B cell (primary cell): ENCODE measurements at regions not wholly inside any gene's neighbourhood (a gene's known extent, or its start where the extent isn't known, plus 50 kb on each side); places are given as distances from the start of the nearest gene placed in this dataset.

ENCODE experiments used
- ATAC-seq: fragments of 200-7000 bp; cut with Tn5 transposase; one replicate; pipeline ENCODE4 v1.10.0; 2021; ENCODE audit warnings: low read depth, mild to moderate bottlenecking, moderate number of reproducible peaks, moderate library complexity
- CTCF ChIA-PET: fragments of 350-600 bp; sonication (Branson Sonifier 250); formaldehyde crosslinking; loops from one replicate; lab custom pipeline; 2021; ENCODE audit warnings: antibody characterized with exemption, inconsistent platforms; lab: Charles Lee
- POLR2A ChIA-PET: fragments of 350-600 bp; sonication (Branson Sonifier 250); formaldehyde crosslinking; loops from one replicate; lab custom pipeline; 2021; ENCODE audit warnings: antibody characterized with exemption; lab: Charles Lee
- DNase-seq: peaks from one replicate; pipeline ENCODE4 v3.0.0; 2013
- H2AFZ ChIP-seq: 2 replicates; pipeline ENCODE4 v1.6.1; 2012; ENCODE audit warnings: mild to moderate bottlenecking, low read depth, low read length; ENCODE audit not compliant: insufficient read depth, poor library complexity, severe bottlenecking
- H3K27ac ChIP-seq, 2 donors: 1 replicate in 1 of 2; 2 replicates in 1 of 2; pipeline ENCODE4 v1.5.1; 2012 to 2013; ENCODE audit warnings: low read length in 2 of 2, mild to moderate bottlenecking in 2 of 2, moderate library complexity in 1 of 2
- H3K27me3 ChIP-seq, 4 experiments: fragments of 200-600 bp in 1 of 4; sonication (generic) in 1 of 4; replicated peaks in 1 of 4; 1 replicate in 2 of 4; 2 replicates in 2 of 4; pipeline versions ENCODE4 v1.6.1 to v1.7.0; 2013 to 2016; ENCODE audit warnings: low read length in 3 of 4, mild to moderate bottlenecking in 2 of 4, mixed read lengths in 1 of 4, moderate library complexity in 1 of 4; ENCODE audit not compliant: insufficient read depth in 4 of 4, control insufficient read depth in 3 of 4; ENCODE audit errors: control extremely low read depth in 1 of 4
- H3K36me3 ChIP-seq, 2 experiments: replicated peaks in 1 of 2; 1 replicate in 1 of 2; 2 replicates in 1 of 2; pipeline versions ENCODE4 v1.6.1 to v1.7.1; 2013; ENCODE audit warnings: low read length in 1 of 2; ENCODE audit not compliant: insufficient read depth in 2 of 2, control insufficient read depth in 1 of 2; ENCODE audit errors: control extremely low read depth in 1 of 2, extremely low read depth in 1 of 2
- H3K4me1 ChIP-seq, 2 donors: fragments of 200-600 bp in 1 of 2; sonication (generic) in 1 of 2; 1 replicate in 1 of 2; 2 replicates in 1 of 2; pipeline versions ENCODE4 v1.5.1 to v1.6.1; 2013 to 2017; ENCODE audit warnings: low read length in 2 of 2; ENCODE audit not compliant: control insufficient read depth in 2 of 2, insufficient read depth in 2 of 2
- H3K4me2 ChIP-seq: replicated peaks from 2 replicates; pipeline ENCODE3; 2012; ENCODE audit warnings: mild to moderate bottlenecking, low read depth, low read length; ENCODE audit not compliant: poor library complexity, severe bottlenecking
- H3K4me3 ChIP-seq, 5 experiments: fragments of 200-600 bp in 1 of 5; sonication (generic) in 1 of 5; 1 replicate in 3 of 5; 2 replicates in 2 of 5; pipeline versions ENCODE4 v1.5.1 to v1.7.0; 2011 to 2016; ENCODE audit warnings: low read length in 4 of 5, mild to moderate bottlenecking in 4 of 5, low read depth in 2 of 5, control low read depth in 1 of 5, moderate library complexity in 1 of 5; ENCODE audit not compliant: insufficient read depth in 1 of 5; ENCODE audit errors: control extremely low read depth in 1 of 5, extremely low read depth in 1 of 5
- H3K79me2 ChIP-seq: fragments of 200-600 bp; sonication (generic); one replicate; pipeline ENCODE4 v1.6.0; 2016; ENCODE audit warnings: low read length; ENCODE audit not compliant: control insufficient read depth, insufficient read depth
- H3K9ac ChIP-seq: fragments of 200-600 bp; sonication (generic); 2 replicates; pipeline ENCODE4 v1.6.1; 2017; ENCODE audit warnings: mild to moderate bottlenecking, low read length, moderate library complexity
- H3K9me3 ChIP-seq, 3 donors: one replicate each; pipeline versions ENCODE4 v1.6.1 to v1.7.1; 2013; ENCODE audit warnings: low read length in 2 of 3; ENCODE audit not compliant: control insufficient read depth in 2 of 3, insufficient read depth in 1 of 3; ENCODE audit errors: control extremely low read depth in 1 of 3
- H4K20me1 ChIP-seq: 2 replicates; pipeline ENCODE4 v1.6.0; 2012; ENCODE audit warnings: mild to moderate bottlenecking, low read length; ENCODE audit not compliant: insufficient read depth, control insufficient read depth, poor library complexity, severe bottlenecking
- H3K27ac Mint-ChIP-seq: one replicate; pipeline ENCODE4 v1.8.0; 2021; ENCODE audit warnings: mixed read lengths
- H3K27me3 Mint-ChIP-seq: one replicate; pipeline ENCODE4 v1.8.0; 2021; ENCODE audit warnings: mixed read lengths
- H3K4me1 Mint-ChIP-seq: one replicate; pipeline ENCODE4 v1.8.0; 2021; ENCODE audit warnings: mixed read lengths
- H3K4me3 Mint-ChIP-seq: one replicate; pipeline ENCODE4 v1.8.0; 2021; ENCODE audit warnings: mixed read lengths
- H3K9me3 Mint-ChIP-seq: one replicate; pipeline ENCODE4 v1.8.0; 2022; ENCODE audit warnings: mixed read lengths; ENCODE audit not compliant: insufficient read depth
- EZH2 ChIP-seq: IDR thresholded peaks from 2 replicates; pipeline ENCODE4 v1.6.1; 2012; ENCODE audit warnings: borderline replicate concordance, low read depth, mild to moderate bottlenecking, moderate library complexity, low read length; ENCODE audit not compliant: insufficient read depth, poor library complexity, severe bottlenecking
- WGBS: methylation state at CpG from one replicate; pipeline ENCODE4 v1.1.5; 2013; ENCODE audit warnings: missing lambda C conversion rate; ENCODE audit not compliant: insufficient coverage; 5-methylcytosine and 5-hydroxymethylcytosine counted together
- intact Hi-C: fragments of 100-400 bp; cut with micrococcal nuclease; formaldehyde crosslinking; loops from one replicate; pipeline ENCODE4 v1.10.0; 2022
- TF ChIP-seq, protein P1 (sequence below): fragments of 200-600 bp; IDR thresholded peaks from one replicate; pipeline ENCODE4 v1.8.0; 2022; ENCODE audit warnings: antibody characterized with exemption, mild to moderate bottlenecking

GRCh38 chr7:93704217-93704616 is 129.7 kb upstream of the CALCR start:
- H3K27me3 ChIP-seq = no peaks in the 10 kb centered on the region
- no peaks in the 10 kb centered on the region for H3K9me3 ChIP-seq
- H3K4me3 Mint-ChIP-seq = no peak overlapping the region
- H3K79me2 ChIP-seq = no peaks in the 10 kb centered on the region
- no peak overlapping the region for H3K4me3 ChIP-seq
- no peak for DNase-seq
- H3K36me3 ChIP-seq = no peaks in the 10 kb centered on the region
- no peak for TF ChIP-seq EZH2
- TF ChIP-seq, protein P1, sequence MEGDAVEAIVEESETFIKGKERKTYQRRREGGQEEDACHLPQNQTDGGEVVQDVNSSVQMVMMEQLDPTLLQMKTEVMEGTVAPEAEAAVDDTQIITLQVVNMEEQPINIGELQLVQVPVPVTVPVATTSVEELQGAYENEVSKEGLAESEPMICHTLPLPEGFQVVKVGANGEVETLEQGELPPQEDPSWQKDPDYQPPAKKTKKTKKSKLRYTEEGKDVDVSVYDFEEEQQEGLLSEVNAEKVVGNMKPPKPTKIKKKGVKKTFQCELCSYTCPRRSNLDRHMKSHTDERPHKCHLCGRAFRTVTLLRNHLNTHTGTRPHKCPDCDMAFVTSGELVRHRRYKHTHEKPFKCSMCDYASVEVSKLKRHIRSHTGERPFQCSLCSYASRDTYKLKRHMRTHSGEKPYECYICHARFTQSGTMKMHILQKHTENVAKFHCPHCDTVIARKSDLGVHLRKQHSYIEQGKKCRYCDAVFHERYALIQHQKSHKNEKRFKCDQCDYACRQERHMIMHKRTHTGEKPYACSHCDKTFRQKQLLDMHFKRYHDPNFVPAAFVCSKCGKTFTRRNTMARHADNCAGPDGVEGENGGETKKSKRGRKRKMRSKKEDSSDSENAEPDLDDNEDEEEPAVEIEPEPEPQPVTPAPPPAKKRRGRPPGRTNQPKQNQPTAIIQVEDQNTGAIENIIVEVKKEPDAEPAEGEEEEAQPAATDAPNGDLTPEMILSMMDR = no peak
- no peak for ATAC-seq
- no peaks in the 10 kb centered on the region for H3K4me1 ChIP-seq
- no peaks in the 10 kb centered on the region for H3K9me3 Mint-ChIP-seq
- CTCF ChIA-PET = no interaction called here
- intact Hi-C loops = no loop called here
- POLR2A ChIA-PET = no interaction called here
- no peak overlapping the region for H3K9ac ChIP-seq
- H3K27ac Mint-ChIP-seq = no peak overlapping the region
- peaks cover 3% of the 10 kb centered on the region for H3K27me3 Mint-ChIP-seq
- no peaks in the 10 kb centered on the region for H3K4me1 Mint-ChIP-seq
- no peak overlapping the region for H3K4me2 ChIP-seq
- H4K20me1 ChIP-seq = no peaks in the 10 kb centered on the region
- H2AFZ ChIP-seq = no peak overlapping the region
- H3K27ac ChIP-seq = no peak overlapping the region

GRCh38 chr7:93697901-93698300 is 123.4 kb upstream of the CALCR start:
- H3K27me3 ChIP-seq = no peaks in the 10 kb centered on the region
- no peak for ATAC-seq
- no peaks in the 10 kb centered on the region for H3K79me2 ChIP-seq
- H3K9ac ChIP-seq = no peak overlapping the region
- H3K27ac ChIP-seq = no peak overlapping the region
- Mint-ChIP-seq H3K4me3 (no peak overlapping the region), H3K9me3 (no peaks in the 10 kb centered on the region), H3K4me1 (no peaks in the 10 kb centered on the region), H3K27me3 (no peaks in the 10 kb centered on the region), H3K27ac (no peak overlapping the region)
- no peaks in the 10 kb centered on the region for H3K9me3 ChIP-seq
- WGBS = no CpG with 5 or more reads among the region's 1 CpG
- no peak overlapping the region for H2AFZ ChIP-seq
- H3K36me3 ChIP-seq = no peaks in the 10 kb centered on the region
- H3K4me2 ChIP-seq = no peak overlapping the region
- TF ChIP-seq, protein P1 = no peak
- no peak for TF ChIP-seq EZH2
- no peaks in the 10 kb centered on the region for H3K4me1 ChIP-seq
- no peak overlapping the region for H3K4me3 ChIP-seq
- POLR2A ChIA-PET = no interaction called here
- intact Hi-C loops = no loop called here
- CTCF ChIA-PET = no interaction called here
- DNase-seq = no peak
- no peaks in the 10 kb centered on the region for H4K20me1 ChIP-seq
